ENCODE measurements at regions not wholly inside any gene's neighbourhood (a gene's known extent, or its start where the extent isn't known, plus 50 kb on each side); places are given as distances from the start of the nearest gene placed in this dataset.

DNA sequence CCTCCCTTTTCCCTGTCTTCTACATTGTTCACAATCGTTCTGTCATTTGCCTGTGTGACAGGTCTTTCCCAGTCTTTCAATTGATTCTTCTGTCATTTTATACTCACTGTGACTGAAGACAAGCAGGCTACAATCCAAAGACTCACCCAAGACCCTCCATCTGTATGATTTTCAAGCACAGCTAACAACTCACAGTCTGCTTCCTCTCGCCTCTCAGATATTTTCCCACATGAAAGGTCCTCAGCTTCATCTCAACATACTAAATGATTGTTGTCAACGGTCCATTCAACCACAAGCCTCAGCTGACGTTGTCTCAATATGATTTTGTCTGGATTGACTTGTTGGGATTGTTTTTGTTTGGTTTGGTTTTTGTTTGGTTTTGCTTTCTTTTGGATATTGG is 346.5 kb downstream of the NFIB start:
- Mint-ChIP-seq H3K27me3 (ENCODE audit: insufficient read depth) (no peaks in the 10 kb centered on the region), H3K4me3 (no peak overlapping the region), H3K4me1 (peaks cover 11% of the 10 kb centered on the region), H3K36me3 (ENCODE audit: low read depth) (no peaks in the 10 kb centered on the region), H3K27ac (no peak overlapping the region), H3K9me3 (no peaks in the 10 kb centered on the region)
- H3K4me3 ChIP-seq (ENCODE audit: low read length) = no peak overlapping the region
- no peak for DNase-seq
- no peaks in the 10 kb centered on the region for H3K36me3 ChIP-seq (ENCODE audit: control insufficient read depth, insufficient read depth, low read length)
- peaks cover 5% of the 10 kb centered on the region for H3K4me1 ChIP-seq (ENCODE audit: control insufficient read depth, insufficient read depth, low read length)
- 93% methylated on average over 2 to 4 of the region's 4 CpGs for WGBS, 2 experiments (ENCODE audit: insufficient coverage in 1 of 2, insufficient read length in 1 of 2)
- H3K27ac ChIP-seq (ENCODE audit: low read depth, low read length) = no peak overlapping the region
- H3K27me3 ChIP-seq (ENCODE audit: control insufficient read depth, insufficient read depth, low read length, poor library complexity, severe bottlenecking) = no peaks in the 10 kb centered on the region
- no peak overlapping the region for H3K9ac ChIP-seq (ENCODE audit: extremely low read depth, low read length, poor library complexity, severe bottlenecking)
- H3K9me3 ChIP-seq (ENCODE audit: control insufficient read depth, low read length) = no peaks in the 10 kb centered on the region
- TF ChIP-seq, protein P1, sequence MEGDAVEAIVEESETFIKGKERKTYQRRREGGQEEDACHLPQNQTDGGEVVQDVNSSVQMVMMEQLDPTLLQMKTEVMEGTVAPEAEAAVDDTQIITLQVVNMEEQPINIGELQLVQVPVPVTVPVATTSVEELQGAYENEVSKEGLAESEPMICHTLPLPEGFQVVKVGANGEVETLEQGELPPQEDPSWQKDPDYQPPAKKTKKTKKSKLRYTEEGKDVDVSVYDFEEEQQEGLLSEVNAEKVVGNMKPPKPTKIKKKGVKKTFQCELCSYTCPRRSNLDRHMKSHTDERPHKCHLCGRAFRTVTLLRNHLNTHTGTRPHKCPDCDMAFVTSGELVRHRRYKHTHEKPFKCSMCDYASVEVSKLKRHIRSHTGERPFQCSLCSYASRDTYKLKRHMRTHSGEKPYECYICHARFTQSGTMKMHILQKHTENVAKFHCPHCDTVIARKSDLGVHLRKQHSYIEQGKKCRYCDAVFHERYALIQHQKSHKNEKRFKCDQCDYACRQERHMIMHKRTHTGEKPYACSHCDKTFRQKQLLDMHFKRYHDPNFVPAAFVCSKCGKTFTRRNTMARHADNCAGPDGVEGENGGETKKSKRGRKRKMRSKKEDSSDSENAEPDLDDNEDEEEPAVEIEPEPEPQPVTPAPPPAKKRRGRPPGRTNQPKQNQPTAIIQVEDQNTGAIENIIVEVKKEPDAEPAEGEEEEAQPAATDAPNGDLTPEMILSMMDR (conservative IDR thresholded peaks at IDR 0.05) = no peak

DNA sequence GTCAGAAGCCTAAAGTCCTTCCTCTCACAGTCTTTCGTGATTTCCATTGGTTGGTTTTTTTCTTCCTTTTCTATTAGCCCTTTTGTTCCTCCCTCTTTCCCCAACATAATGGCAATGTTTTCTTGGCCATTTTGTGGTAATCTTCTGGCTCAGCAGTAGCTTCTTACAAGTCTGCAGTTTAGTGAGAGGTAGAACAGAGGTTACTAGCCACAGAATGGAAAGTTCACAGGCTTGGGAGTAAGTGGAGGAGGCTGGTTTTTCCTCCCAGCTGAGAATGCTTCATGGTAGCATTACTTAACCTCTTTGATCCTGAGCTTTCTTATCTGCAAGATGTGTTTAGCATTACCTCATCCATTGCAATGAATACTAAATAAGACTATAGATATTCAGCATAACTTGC is 346.9 kb downstream of the NFIB start:
- no peaks in the 10 kb centered on the region for H3K9me3 ChIP-seq (ENCODE audit: control insufficient read depth, low read length)
- H3K4me3 ChIP-seq (ENCODE audit: low read length) = no peak overlapping the region
- H3K27me3 ChIP-seq (ENCODE audit: control insufficient read depth, insufficient read depth, low read length, poor library complexity, severe bottlenecking) = no peaks in the 10 kb centered on the region
- WGBS, 2 experiments (ENCODE audit: insufficient coverage in 1 of 2, insufficient read length in 1 of 2) = 95 to 100% methylated on average over 1 of the region's 1 CpG
- Mint-ChIP-seq H3K9me3 (no peaks in the 10 kb centered on the region), H3K4me1 (peaks cover 6% of the 10 kb centered on the region), H3K27me3 (ENCODE audit: insufficient read depth) (no peaks in the 10 kb centered on the region), H3K27ac (no peak overlapping the region), H3K4me3 (no peak overlapping the region), H3K36me3 (ENCODE audit: low read depth) (no peaks in the 10 kb centered on the region)
- H3K4me1 ChIP-seq (ENCODE audit: control insufficient read depth, insufficient read depth, low read length) = peaks cover under 1% of the 10 kb centered on the region
- TF ChIP-seq, protein P1 (conservative IDR thresholded peaks at IDR 0.05) = no peak
- no peak overlapping the region for H3K9ac ChIP-seq (ENCODE audit: extremely low read depth, low read length, poor library complexity, severe bottlenecking)
- no peaks in the 10 kb centered on the region for H3K36me3 ChIP-seq (ENCODE audit: control insufficient read depth, insufficient read depth, low read length)
- H3K27ac ChIP-seq (ENCODE audit: low read depth, low read length) = no peak overlapping the region
- no peak for DNase-seq

DNA sequence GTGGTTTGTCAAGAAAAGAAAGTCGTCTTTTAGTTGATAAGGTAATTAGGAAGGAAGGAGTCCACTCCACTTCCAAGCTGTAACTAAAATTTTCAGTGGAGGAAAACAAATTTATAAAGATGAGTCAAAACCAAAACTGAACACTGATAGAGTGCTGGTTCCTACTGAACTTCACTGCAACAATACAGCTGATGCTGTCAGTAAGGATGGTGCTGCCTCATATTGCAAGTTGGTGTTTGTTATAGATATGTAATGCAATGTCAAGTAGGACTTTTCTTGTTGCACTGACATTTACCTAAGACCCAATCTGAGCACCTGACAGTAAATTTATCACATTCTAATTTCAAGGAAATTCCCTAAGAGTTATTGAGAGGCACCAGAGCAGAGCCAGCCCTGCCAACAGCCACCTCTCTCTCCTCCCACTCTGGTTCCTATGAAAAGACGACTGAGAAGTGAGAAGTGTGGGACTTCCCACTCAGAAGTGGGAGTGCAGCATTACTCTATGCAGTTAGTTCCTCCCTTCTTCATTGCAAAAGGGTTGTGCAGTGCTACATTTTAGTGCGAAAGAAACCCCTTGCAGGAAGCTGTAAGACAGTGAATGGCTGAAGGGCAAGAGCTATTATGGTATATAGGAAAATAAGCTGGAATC is 350.8 kb downstream of the NFIB start:
- H3K9me3 Mint-ChIP-seq = no peaks in the 10 kb centered on the region
- Histone ChIP-seq H3K27me3 (ENCODE audit: control insufficient read depth, insufficient read depth, low read length, poor library complexity, severe bottlenecking) (no peaks in the 10 kb centered on the region), H3K27ac (ENCODE audit: low read depth, low read length) (no peak overlapping the region), H3K9ac (ENCODE audit: extremely low read depth, low read length, poor library complexity, severe bottlenecking) (no peak overlapping the region), H3K4me1 (ENCODE audit: control insufficient read depth, insufficient read depth, low read length) (no peaks in the 10 kb centered on the region), H3K36me3 (ENCODE audit: control insufficient read depth, insufficient read depth, low read length) (no peaks in the 10 kb centered on the region), H3K9me3 (ENCODE audit: control insufficient read depth, low read length) (no peaks in the 10 kb centered on the region), H3K4me3 (ENCODE audit: low read length) (no peak overlapping the region)
- no peaks in the 10 kb centered on the region for H3K27me3 Mint-ChIP-seq (ENCODE audit: insufficient read depth)
- TF ChIP-seq, protein P1 (conservative IDR thresholded peaks at IDR 0.05) = no peak
- DNase-seq = no peak
- no peaks in the 10 kb centered on the region for H3K36me3 Mint-ChIP-seq (ENCODE audit: low read depth)
- no peak overlapping the region for H3K4me3 Mint-ChIP-seq
- 67 to 91% methylated on average over 1 to 3 of the region's 3 CpGs for WGBS, 2 experiments (ENCODE audit: insufficient coverage in 1 of 2, insufficient read length in 1 of 2)
- H3K4me1 Mint-ChIP-seq = peaks cover 4% of the 10 kb centered on the region
- H3K27ac Mint-ChIP-seq = no peak overlapping the region
